ENCODE measurements at regions not wholly inside any gene's neighbourhood (a gene's known extent, or its start where the extent isn't known, plus 50 kb on each side); places are given as distances from the start of the nearest gene placed in this dataset.
"Not testable (repeated sequence)": the region's sequence is repeated elsewhere in the genome, so short reads cannot be mapped to it uniquely, and the experiment has no call there.

GRCh38 chr9:88875400-88876120 is 115.7 kb upstream of the S1PR3 start:
- no peak for DNase-seq
- in situ Hi-C loops (cut with MboI; ENCODE audit: low pct_unique_long_range_greater_than_20kb, low sequenced_read_pairs), result no loop called here

GRCh38 chr9:88880199-88880598 is 111.1 kb upstream of the S1PR3 start:
- DNase-seq, result no peak
- in situ Hi-C loops (cut with MboI; ENCODE audit: low pct_unique_long_range_greater_than_20kb, low sequenced_read_pairs), result no loop called here

- in situ Hi-C loops (cut with MboI; ENCODE audit: low pct_unique_long_range_greater_than_20kb, low sequenced_read_pairs); DNase-seq: not testable (repeated sequence)
Observed at GRCh38 chr9:88884291-88884690, 107.0 kb upstream of the S1PR3 start.

- in situ Hi-C loops (cut with MboI; ENCODE audit: low pct_unique_long_range_greater_than_20kb, low sequenced_read_pairs); DNase-seq: not testable (repeated sequence)
Observed at GRCh38 chr9:88886762-88887161, 104.5 kb upstream of the S1PR3 start.

GRCh38 chr9:88889386-88889785 is 101.9 kb upstream of the S1PR3 start:
- no peak for DNase-seq
- in situ Hi-C loops (cut with MboI; ENCODE audit: low pct_unique_long_range_greater_than_20kb, low sequenced_read_pairs), result no loop called here

- DNase-seq, result no peak
- in situ Hi-C loops (cut with MboI; ENCODE audit: low pct_unique_long_range_greater_than_20kb, low sequenced_read_pairs), result no loop called here
Observed at GRCh38 chr9:88890546-88890945, 100.7 kb upstream of the S1PR3 start.

- DNase-seq, result no peak
- in situ Hi-C loops (cut with MboI; ENCODE audit: low pct_unique_long_range_greater_than_20kb, low sequenced_read_pairs), result no loop called here
Observed at GRCh38 chr9:88891040-88891439, 100.2 kb upstream of the S1PR3 start.

- no peak for DNase-seq
- in situ Hi-C loops (cut with MboI; ENCODE audit: low pct_unique_long_range_greater_than_20kb, low sequenced_read_pairs), result no loop called here
Observed at GRCh38 chr9:88892724-88893123, 98.5 kb upstream of the S1PR3 start.

GRCh38 chr9:88897081-88897480 is 94.2 kb upstream of the S1PR3 start:
- no peak for DNase-seq
- in situ Hi-C loops (cut with MboI; ENCODE audit: low pct_unique_long_range_greater_than_20kb, low sequenced_read_pairs), result no loop called here

- no peak for DNase-seq
- in situ Hi-C loops (cut with MboI; ENCODE audit: low pct_unique_long_range_greater_than_20kb, low sequenced_read_pairs), result no loop called here
Observed at GRCh38 chr9:88898039-88898720, 93.1 kb upstream of the S1PR3 start.

- DNase-seq, result no peak
- in situ Hi-C loops (cut with MboI; ENCODE audit: low pct_unique_long_range_greater_than_20kb, low sequenced_read_pairs), result no loop called here
Observed at GRCh38 chr9:88905506-88905905, 85.8 kb upstream of the S1PR3 start.

GRCh38 chr9:88915916-88916315 is 75.4 kb upstream of the S1PR3 start:
- in situ Hi-C loops (cut with MboI; ENCODE audit: low pct_unique_long_range_greater_than_20kb, low sequenced_read_pairs), result no loop called here
- DNase-seq, result no peak

- in situ Hi-C loops (cut with MboI; ENCODE audit: low pct_unique_long_range_greater_than_20kb, low sequenced_read_pairs), result no loop called here
- no peak for DNase-seq
Observed at GRCh38 chr9:88916894-88917293, 74.4 kb upstream of the S1PR3 start.

GRCh38 chr9:88917375-88917774 is 73.9 kb upstream of the S1PR3 start:
- in situ Hi-C loops (cut with MboI; ENCODE audit: low pct_unique_long_range_greater_than_20kb, low sequenced_read_pairs), result no loop called here
- no peak for DNase-seq

- in situ Hi-C loops (cut with MboI; ENCODE audit: low pct_unique_long_range_greater_than_20kb, low sequenced_read_pairs); DNase-seq: not testable (repeated sequence)
Observed at GRCh38 chr9:88918537-88918936, 72.7 kb upstream of the S1PR3 start.

- in situ Hi-C loops (cut with MboI; ENCODE audit: low pct_unique_long_range_greater_than_20kb, low sequenced_read_pairs), result no loop called here
- no peak for DNase-seq
Observed at GRCh38 chr9:88920645-88921044, 70.6 kb upstream of the S1PR3 start.

GRCh38 chr9:88922091-88922490 is 69.2 kb upstream of the S1PR3 start:
- DNase-seq, result no peak
- in situ Hi-C loops (cut with MboI; ENCODE audit: low pct_unique_long_range_greater_than_20kb, low sequenced_read_pairs), result no loop called here

- DNase-seq, result no peak
- in situ Hi-C loops (cut with MboI; ENCODE audit: low pct_unique_long_range_greater_than_20kb, low sequenced_read_pairs), result no loop called here
Observed at GRCh38 chr9:88923092-88923491, 68.2 kb upstream of the S1PR3 start.

GRCh38 chr9:88923653-88924288 is 67.5 kb upstream of the S1PR3 start:
- no peak for DNase-seq
- in situ Hi-C loops (cut with MboI; ENCODE audit: low pct_unique_long_range_greater_than_20kb, low sequenced_read_pairs), result no loop called here

- in situ Hi-C loops (cut with MboI; ENCODE audit: low pct_unique_long_range_greater_than_20kb, low sequenced_read_pairs), result no loop called here
Observed at GRCh38 chr9:88925481-88925880, 65.8 kb upstream of the S1PR3 start.

More at GRCh38 chr9:88925481-88925880, 65.8 kb upstream of the S1PR3 start:
- DNase-seq, result no peak

Data from KBM-7 (cell line).